DOHH2 (cell line): ENCODE measurements at regions not wholly inside any gene's neighbourhood (a gene's known extent, or its start where the extent isn't known, plus 50 kb on each side); places are given as distances from the start of the nearest gene placed in this dataset.

ENCODE experiments used
- EZH2phosphoT487 ChIP-seq: fragments of 200-600 bp; sonication (generic); IDR thresholded peaks from 2 replicates; pipeline ENCODE4 v1.6.1; 2017; ENCODE audit warnings: borderline replicate concordance, mild to moderate bottlenecking, antibody characterized with exemption, low read length, moderate library complexity, mixed read lengths
- TF ChIP-seq, protein P1 (sequence below): fragments of 200-600 bp; sonication (generic); IDR thresholded peaks from one replicate; pipeline ENCODE4 v1.5.1; 2014; ENCODE audit warnings: antibody characterized with exemption, mild to moderate bottlenecking, low read depth, low read length; ENCODE audit not compliant: poor library complexity, severe bottlenecking

DNA sequence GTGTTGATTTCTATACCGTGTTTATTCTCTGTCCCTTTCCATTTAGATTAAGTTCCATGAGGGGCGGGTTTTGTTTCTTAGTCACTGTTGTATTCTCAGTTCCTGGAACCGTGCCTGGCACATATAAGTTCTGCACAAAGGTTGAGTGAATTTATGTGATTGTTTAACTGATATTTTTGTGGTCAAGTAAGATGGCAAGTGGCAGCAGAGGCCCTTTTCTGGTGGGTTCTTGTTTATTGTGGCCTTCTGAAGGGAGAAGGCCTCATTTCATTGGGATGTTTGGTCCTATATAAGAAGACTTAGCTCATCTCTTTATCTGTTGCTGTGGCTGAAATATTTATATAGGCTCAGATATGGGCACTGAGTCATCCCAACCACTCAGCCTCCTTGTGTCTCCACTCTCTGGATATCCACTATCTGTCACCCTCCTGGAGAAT lies 262.5 kb downstream of the PSAT1 start:
- TF ChIP-seq, protein P1, sequence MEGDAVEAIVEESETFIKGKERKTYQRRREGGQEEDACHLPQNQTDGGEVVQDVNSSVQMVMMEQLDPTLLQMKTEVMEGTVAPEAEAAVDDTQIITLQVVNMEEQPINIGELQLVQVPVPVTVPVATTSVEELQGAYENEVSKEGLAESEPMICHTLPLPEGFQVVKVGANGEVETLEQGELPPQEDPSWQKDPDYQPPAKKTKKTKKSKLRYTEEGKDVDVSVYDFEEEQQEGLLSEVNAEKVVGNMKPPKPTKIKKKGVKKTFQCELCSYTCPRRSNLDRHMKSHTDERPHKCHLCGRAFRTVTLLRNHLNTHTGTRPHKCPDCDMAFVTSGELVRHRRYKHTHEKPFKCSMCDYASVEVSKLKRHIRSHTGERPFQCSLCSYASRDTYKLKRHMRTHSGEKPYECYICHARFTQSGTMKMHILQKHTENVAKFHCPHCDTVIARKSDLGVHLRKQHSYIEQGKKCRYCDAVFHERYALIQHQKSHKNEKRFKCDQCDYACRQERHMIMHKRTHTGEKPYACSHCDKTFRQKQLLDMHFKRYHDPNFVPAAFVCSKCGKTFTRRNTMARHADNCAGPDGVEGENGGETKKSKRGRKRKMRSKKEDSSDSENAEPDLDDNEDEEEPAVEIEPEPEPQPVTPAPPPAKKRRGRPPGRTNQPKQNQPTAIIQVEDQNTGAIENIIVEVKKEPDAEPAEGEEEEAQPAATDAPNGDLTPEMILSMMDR, result no peak
- no peak for TF ChIP-seq EZH2phosphoT487
